Stomach (tissue), 8 donors: ENCODE measurements at regions not wholly inside any gene's neighbourhood (a gene's known extent, or its start where the extent isn't known, plus 50 kb on each side); places are given as distances from the start of the nearest gene placed in this dataset.
A peak's percentile ranks its signal among the peaks of the same experiment; 100 is the strongest.
"Not testable (repeated sequence)": the region's sequence is repeated elsewhere in the genome, so short reads cannot be mapped to it uniquely, and the experiment has no call there.

Source experiments
- DNase-seq, 2 donors: peaks; one replicate each; pipeline versions ENCODE4 v3.0.0 to v3.0.0-alpha.2; 2013 to 2019
- H3K27ac ChIP-seq, 5 donors: fragments of 200-600 bp in 4 of 5; sonication (generic) in 4 of 5; one replicate each; pipeline ENCODE4 v1.5.1; 2013 to 2019; ENCODE audit warnings: mild to moderate bottlenecking in 1 of 5, moderate library complexity in 1 of 5
- H3K27me3 ChIP-seq, 3 donors: fragments of 200-600 bp; sonication (generic); one replicate each; pipeline ENCODE4 v1.5.1; 2017 to 2019; ENCODE audit warnings: mixed run types in 1 of 3
- H3K36me3 ChIP-seq, 4 donors: fragments of 200-600 bp; sonication (generic); 1 replicate in 3 of 4; 2 replicates in 1 of 4; pipeline ENCODE4 v1.5.1; 2016 to 2019
- H3K4me1 ChIP-seq, 4 donors: fragments of 200-600 bp; sonication (generic); one replicate each; pipeline ENCODE4 v1.5.1; 2016 to 2019
- H3K4me3 ChIP-seq, 4 donors: fragments of 200-600 bp; sonication (generic) in 3 of 4; one replicate each; pipeline ENCODE4 v1.5.1; 2016 to 2019; ENCODE audit warnings: mild to moderate bottlenecking in 1 of 4
- H3K9me3 ChIP-seq, 4 donors: fragments of 200-600 bp; sonication (generic); one replicate each; pipeline ENCODE4 v1.5.1; 2016 to 2019
- CTCF ChIP-seq, 7 experiments: fragments of 450-650 bp in 4 of 7; fragments of 200-600 bp in 3 of 7; sonication (generic) in 3 of 7; IDR thresholded peaks; one replicate each; pipeline ENCODE4 v1.5.1; 2016 to 2019; ENCODE audit warnings: antibody characterized with exemption in 7 of 7, control low read depth in 2 of 7, mild to moderate bottlenecking in 1 of 7
- EP300 ChIP-seq: sonication (generic); formaldehyde crosslinking; IDR thresholded peaks from one replicate; pipeline ENCODE4 v1.6.1; 2017; ENCODE audit warnings: antibody characterized with exemption
- POLR2A ChIP-seq, 4 donors: fragments of 450-650 bp; IDR thresholded peaks; one replicate each; pipeline ENCODE4 v1.6.1; 2016; ENCODE audit warnings: antibody characterized with exemption in 4 of 4, control low read depth in 2 of 4, mild to moderate bottlenecking in 1 of 4, moderate library complexity in 1 of 4
- POLR2AphosphoS5 ChIP-seq, 3 donors: sonication (generic); formaldehyde crosslinking; IDR thresholded peaks; one replicate each; pipeline ENCODE4 v1.6.1; 2016; ENCODE audit warnings: antibody characterized with exemption in 3 of 3
- WGBS, 5 donors: extraction: QIAGEN DNeasy Blood & Tissue Kit in 3 of 5; methylation state at CpG; one replicate each; pipeline versions ENCODE4 v1.1.5 to v1.1.7; 2013 to 2018; 5-methylcytosine and 5-hydroxymethylcytosine counted together
- intact Hi-C: fragments of 100-400 bp; cut with DNase I; formaldehyde crosslinking; loops from one replicate; pipeline ENCODE4 v1.15.1; 2023; ENCODE audit warnings: low total_unique reads
- donor health status: healthy with polysubstance abuse.
- donor health status: Bipolar disorder and iron deficiency.
- donor health status: healthy.

- intact Hi-C loops: no loop called here
- WGBS, 5 donors: 84 to 97% (median 90%) methylated on average over 1 of the region's 1 CpG
- H3K9me3 ChIP-seq: no peaks in the 10 kb centered on the region
- no peaks in the 10 kb centered on the region for H3K27me3 ChIP-seq
- H3K4me3 ChIP-seq: no peak overlapping the region
- peaks cover 0 to 9% (median 7%) of the 10 kb centered on the region in 4 donors for H3K4me1 ChIP-seq
- H3K36me3 ChIP-seq: no peaks in the 10 kb centered on the region
- no peak for TF ChIP-seq CTCF (IDR thresholded peaks at IDR 0.05)
- TF ChIP-seq POLR2AphosphoS5 (IDR thresholded peaks at IDR 0.05): no peak
- no peak for TF ChIP-seq EP300
- TF ChIP-seq POLR2A (IDR thresholded peaks at IDR 0.05): no peak
- DNase-seq: no peak
- peak overlapping the region in 1 of 5 donors; percentile 40 for H3K27ac ChIP-seq
Measured at GRCh38 chr3:152213938-152214337, 54.8 kb upstream of the MBNL1 start.

- H3K4me3 ChIP-seq, H3K27me3 ChIP-seq, DNase-seq, intact Hi-C loops, H3K36me3 ChIP-seq, H3K9me3 ChIP-seq: not testable (repeated sequence)
- WGBS, 5 donors: 94 to 98% (median 96%) methylated on average over 21 to 34 of the region's 34 CpGs
- H3K27ac ChIP-seq: peak overlapping the region in 2 of 5 donors; percentile 35 to 63
- H3K4me1 ChIP-seq: peaks cover 0 to 21% (median 8%) of the 10 kb centered on the region in 4 donors
Measured at GRCh38 chr3:152216960-152217865, 51.5 kb upstream of the MBNL1 start.

- Histone ChIP-seq H3K4me3 (no peak overlapping the region), H3K4me1 (peaks cover 0 to 23% (median 9%) of the 10 kb centered on the region in 4 donors), H3K27ac (peak overlapping the region in 1 of 5 donors; percentile 63), H3K9me3 (no peaks in the 10 kb centered on the region), H3K36me3 (no peaks in the 10 kb centered on the region), H3K27me3 (no peaks in the 10 kb centered on the region)
- DNase-seq: no peak
- whole genome bisulfite sequencing, 5 donors: 85 to 100% (median 90%) methylated on average over 1 of the region's 1 CpG
- intact Hi-C loops: no loop called here
- TF ChIP-seq EP300: no peak
- no peak for TF ChIP-seq POLR2A (IDR thresholded peaks at IDR 0.05)
- no peak for TF ChIP-seq POLR2AphosphoS5 (IDR thresholded peaks at IDR 0.05)
- no peak for TF ChIP-seq CTCF (IDR thresholded peaks at IDR 0.05)
Measured at GRCh38 chr3:152218602-152219001, 50.1 kb upstream of the MBNL1 start.
